Smooth muscle cell (in vitro differentiated cells): ENCODE measurements at regions not wholly inside any gene's neighbourhood (a gene's known extent, or its start where the extent isn't known, plus 50 kb on each side); places are given as distances from the start of the nearest gene placed in this dataset.

Source experiments
- DNase-seq: peaks from one replicate; lab custom pipeline; 2025; ENCODE audit not compliant: unreplicated experiment; lab: John Stamatoyannopoulos, UW
- H2AFZ ChIP-seq: fragments of 200-600 bp; sonication (generic); 2 replicates; pipeline ENCODE4 v1.6.0; 2016; ENCODE audit warnings: antibody characterized with exemption, low read depth, mild to moderate bottlenecking
- H3F3A ChIP-seq: fragments of 200-600 bp; sonication (generic); 2 replicates; pipeline ENCODE4 v1.6.0; 2017; ENCODE audit warnings: antibody characterized with exemption, low read depth
- H3K27ac ChIP-seq: fragments of 200-600 bp; sonication (generic); 2 replicates; pipeline ENCODE4 v1.5.1; 2016; ENCODE audit warnings: low read depth, mild to moderate bottlenecking
- H3K27me3 ChIP-seq: fragments of 200-600 bp; sonication (generic); 2 replicates; pipeline ENCODE4 v1.6.1; 2016; ENCODE audit warnings: low read depth, mild to moderate bottlenecking
- H3K36me3 ChIP-seq: fragments of 200-600 bp; sonication (generic); 2 replicates; pipeline ENCODE4 v1.5.1; 2016; ENCODE audit warnings: low read depth
- H3K4me1 ChIP-seq: fragments of 200-600 bp; sonication (generic); 2 replicates; pipeline ENCODE4 v1.5.1; 2016; ENCODE audit warnings: low read depth
- H3K4me2 ChIP-seq: fragments of 200-600 bp; sonication (generic); 2 replicates; pipeline ENCODE4 v1.6.0; 2016; ENCODE audit warnings: mild to moderate bottlenecking
- H3K4me3 ChIP-seq: fragments of 200-600 bp; sonication (generic); 2 replicates; pipeline ENCODE4 v1.5.1; 2016; ENCODE audit warnings: mild to moderate bottlenecking
- H3K79me2 ChIP-seq: fragments of 200-600 bp; sonication (generic); 2 replicates; pipeline ENCODE4 v1.6.0; 2016; ENCODE audit warnings: low read depth, mild to moderate bottlenecking
- H3K9ac ChIP-seq: fragments of 200-600 bp; sonication (generic); 2 replicates; pipeline ENCODE4 v1.6.0; 2016; ENCODE audit warnings: low read depth
- H3K9me3 ChIP-seq: fragments of 200-600 bp; sonication (generic); replicated peaks from 2 replicates; pipeline ENCODE4 v1.5.1; 2016; ENCODE audit warnings: low read depth
- H4K20me1 ChIP-seq: fragments of 200-600 bp; sonication (generic); 2 replicates; pipeline ENCODE4 v1.6.0; 2016; ENCODE audit warnings: low read depth
- WGBS: methylation state at CpG from one replicate; pipeline ENCODE4 v1.1.7; 2016; ENCODE audit warnings: low lambda C conversion rate; 5-methylcytosine and 5-hydroxymethylcytosine counted together
- TF ChIP-seq, protein P1 (sequence below): fragments of 200-600 bp; sonication (generic); IDR thresholded peaks from 2 replicates; pipeline ENCODE4 v1.5.1; 2017; ENCODE audit warnings: borderline replicate concordance, mild to moderate bottlenecking, antibody characterized with exemption; ENCODE audit not compliant: insufficient read depth, poor library complexity, severe bottlenecking

DNA sequence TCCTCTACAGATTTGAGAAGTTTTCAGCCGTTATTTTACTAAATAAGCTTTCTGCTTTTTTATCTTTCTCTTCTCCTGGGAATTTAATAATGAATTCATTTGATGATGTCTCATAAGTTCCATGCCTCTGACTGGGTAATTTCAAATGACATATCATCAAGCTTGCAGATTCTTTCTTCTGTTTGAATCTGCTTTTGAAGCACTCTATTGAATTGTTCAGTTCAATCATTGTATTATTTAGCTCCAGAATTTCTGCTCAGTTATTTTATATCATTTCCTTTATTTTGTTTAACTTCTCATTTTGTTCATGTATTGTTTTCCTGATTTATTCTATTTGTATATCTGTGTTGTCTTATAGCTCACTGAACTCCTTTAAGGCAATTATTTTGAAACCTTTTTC is 196.9 kb upstream of the CNTNAP2 start:
- Histone ChIP-seq H3K4me1 (no peaks in the 10 kb centered on the region), H4K20me1 (no peaks in the 10 kb centered on the region), H3K27ac (no peak overlapping the region), H2AFZ (no peak overlapping the region), H3F3A (no peaks in the 10 kb centered on the region), H3K27me3 (no peaks in the 10 kb centered on the region), H3K79me2 (no peaks in the 10 kb centered on the region), H3K9me3 (peaks cover 8% of the 10 kb centered on the region), H3K4me2 (no peak overlapping the region), H3K36me3 (no peaks in the 10 kb centered on the region), H3K9ac (no peak overlapping the region), H3K4me3 (no peak overlapping the region)
- 89% methylated on average over 1 of the region's 1 CpG for WGBS
- DNase-seq, result no peak
- TF ChIP-seq, protein P1, sequence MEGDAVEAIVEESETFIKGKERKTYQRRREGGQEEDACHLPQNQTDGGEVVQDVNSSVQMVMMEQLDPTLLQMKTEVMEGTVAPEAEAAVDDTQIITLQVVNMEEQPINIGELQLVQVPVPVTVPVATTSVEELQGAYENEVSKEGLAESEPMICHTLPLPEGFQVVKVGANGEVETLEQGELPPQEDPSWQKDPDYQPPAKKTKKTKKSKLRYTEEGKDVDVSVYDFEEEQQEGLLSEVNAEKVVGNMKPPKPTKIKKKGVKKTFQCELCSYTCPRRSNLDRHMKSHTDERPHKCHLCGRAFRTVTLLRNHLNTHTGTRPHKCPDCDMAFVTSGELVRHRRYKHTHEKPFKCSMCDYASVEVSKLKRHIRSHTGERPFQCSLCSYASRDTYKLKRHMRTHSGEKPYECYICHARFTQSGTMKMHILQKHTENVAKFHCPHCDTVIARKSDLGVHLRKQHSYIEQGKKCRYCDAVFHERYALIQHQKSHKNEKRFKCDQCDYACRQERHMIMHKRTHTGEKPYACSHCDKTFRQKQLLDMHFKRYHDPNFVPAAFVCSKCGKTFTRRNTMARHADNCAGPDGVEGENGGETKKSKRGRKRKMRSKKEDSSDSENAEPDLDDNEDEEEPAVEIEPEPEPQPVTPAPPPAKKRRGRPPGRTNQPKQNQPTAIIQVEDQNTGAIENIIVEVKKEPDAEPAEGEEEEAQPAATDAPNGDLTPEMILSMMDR, result no peak

DNA sequence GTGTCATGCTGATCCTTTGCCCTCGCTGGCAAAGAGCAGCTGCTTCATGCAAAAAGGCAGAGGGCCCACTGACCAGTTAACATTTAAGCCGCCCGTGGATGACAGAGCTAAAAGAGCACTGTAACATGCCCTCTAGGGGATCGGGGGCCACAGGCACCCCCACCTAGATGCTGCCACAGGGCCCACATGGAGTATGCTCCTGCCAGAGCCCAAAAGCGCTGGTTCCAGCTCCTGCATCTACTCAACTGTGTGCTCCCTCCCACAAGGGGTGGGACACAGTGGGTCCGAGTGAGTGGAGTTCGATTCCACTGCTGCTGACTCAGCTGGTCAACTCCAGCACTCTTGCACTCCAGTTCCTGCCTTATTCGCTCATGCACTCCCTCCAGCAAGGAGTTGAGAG is 199.8 kb upstream of the CNTNAP2 start:
- WGBS, result 85% methylated on average over 8 of the region's 8 CpGs
- Histone ChIP-seq H3K79me2 (no peaks in the 10 kb centered on the region), H3K4me2 (no peak overlapping the region), H3K27ac (no peak overlapping the region), H3F3A (no peaks in the 10 kb centered on the region), H4K20me1 (no peaks in the 10 kb centered on the region), H3K9me3 (peaks cover 8% of the 10 kb centered on the region), H3K9ac (no peak overlapping the region), H3K4me3 (no peak overlapping the region), H3K27me3 (no peaks in the 10 kb centered on the region), H3K36me3 (no peaks in the 10 kb centered on the region), H3K4me1 (no peaks in the 10 kb centered on the region), H2AFZ (no peak overlapping the region)
- DNase-seq, result no peak
- TF ChIP-seq, protein P1, result no peak

DNA sequence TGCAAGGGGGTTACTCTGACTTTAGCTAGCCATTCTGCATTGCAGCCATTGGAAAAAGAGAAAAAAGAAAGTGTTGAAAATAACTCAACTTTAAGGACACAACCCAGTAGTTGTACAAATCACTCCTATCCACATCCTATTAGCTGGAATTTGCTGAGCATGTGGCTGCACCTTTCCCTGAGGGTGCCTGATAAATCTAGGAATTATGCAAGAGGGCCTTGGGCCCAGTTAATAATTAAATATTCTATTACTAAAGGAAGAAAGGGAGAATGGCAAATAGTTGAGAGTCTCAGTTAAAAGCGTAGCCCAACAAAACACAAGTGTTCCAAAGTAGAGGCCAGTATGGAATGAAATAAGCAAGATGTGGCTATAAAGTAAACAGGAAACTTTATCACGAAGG is 200.9 kb upstream of the CNTNAP2 start:
- H3K9ac ChIP-seq, result no peak overlapping the region
- peaks cover 8% of the 10 kb centered on the region for H3K9me3 ChIP-seq
- no peaks in the 10 kb centered on the region for H3K36me3 ChIP-seq
- H3K27ac ChIP-seq, result no peak overlapping the region
- H2AFZ ChIP-seq, result no peak overlapping the region
- no peaks in the 10 kb centered on the region for H3K27me3 ChIP-seq
- DNase-seq, result no peak
- H3K79me2 ChIP-seq, result no peaks in the 10 kb centered on the region
- H4K20me1 ChIP-seq, result no peaks in the 10 kb centered on the region
- no peak overlapping the region for H3K4me2 ChIP-seq
- no peak overlapping the region for H3K4me3 ChIP-seq
- H3F3A ChIP-seq, result no peaks in the 10 kb centered on the region
- TF ChIP-seq, protein P1, result no peak
- H3K4me1 ChIP-seq, result no peaks in the 10 kb centered on the region
- WGBS, result 79% methylated on average over 2 of the region's 2 CpGs

DNA sequence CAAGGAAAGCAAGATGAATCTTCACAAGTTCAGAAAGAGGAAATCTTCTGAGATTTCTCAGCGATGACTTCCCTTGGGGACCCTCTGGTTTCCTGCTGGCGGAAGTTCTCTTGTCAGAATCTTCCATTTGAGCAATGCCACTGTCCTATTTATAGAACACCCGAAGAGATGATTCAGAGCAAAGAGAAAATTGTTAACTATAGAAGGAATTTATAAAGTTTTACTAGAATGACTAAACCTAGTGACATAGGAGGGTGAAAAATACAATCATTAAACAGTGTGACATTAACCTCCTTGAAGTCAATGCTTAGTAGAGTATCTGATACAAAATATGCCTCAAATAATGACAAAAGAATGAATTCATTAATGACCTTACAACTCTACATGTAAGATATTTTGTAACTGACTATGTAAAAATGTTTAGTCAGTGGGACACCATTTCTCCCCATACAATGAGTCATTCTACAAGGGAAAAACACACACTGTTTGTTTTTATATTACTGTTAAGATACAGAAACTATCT is 206.5 kb upstream of the CNTNAP2 start:
- H3K4me3 ChIP-seq, result no peak overlapping the region
- H3F3A ChIP-seq, result no peaks in the 10 kb centered on the region
- no peaks in the 10 kb centered on the region for H3K36me3 ChIP-seq
- peak overlapping the region; percentile 40 for H3K4me2 ChIP-seq
- peak overlapping the region; percentile 81 for H2AFZ ChIP-seq
- no peaks in the 10 kb centered on the region for H4K20me1 ChIP-seq
- H3K27me3 ChIP-seq, result no peaks in the 10 kb centered on the region
- no peak for DNase-seq
- H3K9ac ChIP-seq, result no peak overlapping the region
- TF ChIP-seq, protein P1, result no peak
- H3K9me3 ChIP-seq, result no peaks in the 10 kb centered on the region
- peak overlapping the region; percentile 72 for H3K27ac ChIP-seq
- no peaks in the 10 kb centered on the region for H3K79me2 ChIP-seq
- no peaks in the 10 kb centered on the region for H3K4me1 ChIP-seq
- 42% methylated on average over 3 of the region's 3 CpGs for WGBS
